Prostate gland (tissue), 2 donors: ENCODE measurements at regions not wholly inside any gene's neighbourhood (a gene's known extent, or its start where the extent isn't known, plus 50 kb on each side); places are given as distances from the start of the nearest gene placed in this dataset.

ENCODE experiments used
- DNase-seq: peaks from one replicate; pipeline ENCODE4 v3.0.0-alpha.2; 2019; ENCODE audit warnings: low spot score
- H3K27ac ChIP-seq, 2 donors: fragments of 200-600 bp; sonication (generic); 2 replicates each; pipeline ENCODE4 v1.5.1; 2017 to 2019
- H3K27me3 ChIP-seq: fragments of 200-600 bp; sonication (generic); replicated peaks from 2 replicates; pipeline ENCODE4 v1.5.1; 2019; ENCODE audit not compliant: insufficient read depth
- H3K36me3 ChIP-seq, 2 donors: fragments of 200-600 bp; sonication (generic); 1 replicate in 1 of 2; 2 replicates in 1 of 2; pipeline versions ENCODE4 v1.5.1 to v1.8.1; 2017 to 2019
- H3K4me1 ChIP-seq: fragments of 200-600 bp; sonication (generic); replicated peaks from 2 replicates; pipeline ENCODE4 v1.5.1; 2019
- H3K4me3 ChIP-seq, 2 donors: fragments of 200-600 bp; sonication (generic); 2 replicates each; pipeline ENCODE4 v1.5.1; 2017 to 2019
- H3K9me3 ChIP-seq: fragments of 200-600 bp; sonication (generic); 2 replicates; pipeline ENCODE4 v1.5.1; 2017
- POLR2A ChIP-seq: fragments of 450-650 bp; IDR thresholded peaks from one replicate; pipeline ENCODE4 v1.6.1; 2016; ENCODE audit warnings: antibody characterized with exemption, mild to moderate bottlenecking
- POLR2AphosphoS5 ChIP-seq: sonication (generic); formaldehyde crosslinking; IDR thresholded peaks from one replicate; pipeline ENCODE4 v1.6.1; 2017; ENCODE audit warnings: antibody characterized with exemption
- WGBS: methylation state at CpG from one replicate; pipeline ENCODE4 v1.1.5; 2018; 5-methylcytosine and 5-hydroxymethylcytosine counted together
- intact Hi-C: fragments of 100-400 bp; cut with DNase I; formaldehyde crosslinking; loops from one replicate; pipeline ENCODE4 v1.14.2; 2022
- TF ChIP-seq, protein P1 (sequence below), 4 experiments: fragments of 200-600 bp in 2 of 4; fragments of 450-650 bp in 2 of 4; sonication (generic) in 2 of 4; IDR thresholded peaks; 1 replicate in 3 of 4; 2 replicates in 1 of 4; pipeline ENCODE4 v1.5.1; 2016 to 2019; ENCODE audit warnings: antibody characterized with exemption in 4 of 4, mild to moderate bottlenecking in 2 of 4, moderate library complexity in 2 of 4

- H3K27ac ChIP-seq = no peak overlapping the region
- intact Hi-C loops = no loop called here
- no peak for TF ChIP-seq POLR2AphosphoS5
- TF ChIP-seq POLR2A = no peak
- TF ChIP-seq, protein P1, sequence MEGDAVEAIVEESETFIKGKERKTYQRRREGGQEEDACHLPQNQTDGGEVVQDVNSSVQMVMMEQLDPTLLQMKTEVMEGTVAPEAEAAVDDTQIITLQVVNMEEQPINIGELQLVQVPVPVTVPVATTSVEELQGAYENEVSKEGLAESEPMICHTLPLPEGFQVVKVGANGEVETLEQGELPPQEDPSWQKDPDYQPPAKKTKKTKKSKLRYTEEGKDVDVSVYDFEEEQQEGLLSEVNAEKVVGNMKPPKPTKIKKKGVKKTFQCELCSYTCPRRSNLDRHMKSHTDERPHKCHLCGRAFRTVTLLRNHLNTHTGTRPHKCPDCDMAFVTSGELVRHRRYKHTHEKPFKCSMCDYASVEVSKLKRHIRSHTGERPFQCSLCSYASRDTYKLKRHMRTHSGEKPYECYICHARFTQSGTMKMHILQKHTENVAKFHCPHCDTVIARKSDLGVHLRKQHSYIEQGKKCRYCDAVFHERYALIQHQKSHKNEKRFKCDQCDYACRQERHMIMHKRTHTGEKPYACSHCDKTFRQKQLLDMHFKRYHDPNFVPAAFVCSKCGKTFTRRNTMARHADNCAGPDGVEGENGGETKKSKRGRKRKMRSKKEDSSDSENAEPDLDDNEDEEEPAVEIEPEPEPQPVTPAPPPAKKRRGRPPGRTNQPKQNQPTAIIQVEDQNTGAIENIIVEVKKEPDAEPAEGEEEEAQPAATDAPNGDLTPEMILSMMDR (IDR thresholded peaks at IDR 0.05) = no peak
- H3K36me3 ChIP-seq = no peaks in the 10 kb centered on the region
- no peaks in the 10 kb centered on the region for H3K27me3 ChIP-seq
- no peak for DNase-seq
- no peaks in the 10 kb centered on the region for H3K9me3 ChIP-seq
- 94% methylated on average over 15 of the region's 15 CpGs for WGBS
- H3K4me1 ChIP-seq = peaks cover 13% of the 10 kb centered on the region
- H3K4me3 ChIP-seq = no peak overlapping the region
These were observed 64.5 kb downstream of the ZFP36L2 start for GRCh38 chr2:43161650-43162510.

GRCh38 chr2:43160778-43161177, 65.6 kb downstream of the ZFP36L2 start:
- Histone ChIP-seq H3K36me3 (no peaks in the 10 kb centered on the region), H3K4me1 (peaks cover 13% of the 10 kb centered on the region), H3K27me3 (no peaks in the 10 kb centered on the region), H3K4me3 (no peak overlapping the region), H3K9me3 (no peaks in the 10 kb centered on the region), H3K27ac (no peak overlapping the region)
- intact Hi-C loops = no loop called here
- DNase-seq = no peak
- 86% methylated on average over 5 of the region's 5 CpGs for WGBS
- TF ChIP-seq POLR2AphosphoS5 = no peak
- no peak for TF ChIP-seq POLR2A
- TF ChIP-seq, protein P1 (IDR thresholded peaks at IDR 0.05) = no peak

DNA sequence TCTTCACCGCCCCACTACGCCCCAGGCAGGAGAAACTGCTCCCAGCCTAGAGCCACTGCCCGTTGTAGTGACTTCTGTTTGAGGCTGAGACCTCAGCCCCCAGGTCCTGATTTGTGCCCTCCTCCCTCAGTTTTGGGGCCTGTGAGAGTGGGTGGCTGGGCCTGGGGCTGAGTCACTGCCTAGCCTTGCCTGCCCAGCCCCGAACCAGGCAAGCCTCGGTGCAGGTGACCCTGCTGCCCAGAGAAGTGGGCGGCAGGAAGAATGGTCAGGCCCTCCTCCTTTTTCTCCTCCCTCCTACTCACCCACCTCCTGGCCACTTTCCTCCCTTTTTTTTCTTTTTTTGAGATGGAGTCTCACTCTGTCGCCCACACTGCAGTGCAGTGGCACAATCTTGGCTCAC, 66.6 kb downstream of the ZFP36L2 start:
- WGBS = 83% methylated on average over 7 of the region's 7 CpGs
- no peaks in the 10 kb centered on the region for H3K27me3 ChIP-seq
- H3K4me3 ChIP-seq = no peak overlapping the region
- intact Hi-C loops = loop anchor here (5.0 kb wide), 1 partner anchor 63 kb away; no protein-coding TSS in a partner anchor
- no peak for DNase-seq
- TF ChIP-seq, protein P1 (IDR thresholded peaks at IDR 0.05) = no peak
- H3K36me3 ChIP-seq = no peaks in the 10 kb centered on the region
- no peaks in the 10 kb centered on the region for H3K9me3 ChIP-seq
- peak overlapping the region; percentile 79 to 87 for H3K27ac ChIP-seq
- H3K4me1 ChIP-seq = peaks cover 13% of the 10 kb centered on the region

GRCh38 chr2:43158259-43158880, 68.0 kb downstream of the ZFP36L2 start:
- Histone ChIP-seq H3K4me3 (no peak overlapping the region), H3K4me1 (peaks cover 13% of the 10 kb centered on the region), H3K27me3 (no peaks in the 10 kb centered on the region), H3K27ac (peak overlapping the region; percentile 79 to 87), H3K9me3 (no peaks in the 10 kb centered on the region), H3K36me3 (no peaks in the 10 kb centered on the region)
- intact Hi-C loops = loop anchor here (5.0 kb wide), 1 partner anchor 64 kb away; no protein-coding TSS in a partner anchor
- WGBS = 24% methylated on average over 11 of the region's 11 CpGs
- TF ChIP-seq POLR2AphosphoS5 (no peak), POLR2A (no peak)
- TF ChIP-seq, protein P1 (IDR thresholded peaks at IDR 0.05) = no peak
- peak; percentile 81 for DNase-seq
